ENCODE measurements at regions not wholly inside any gene's neighbourhood (a gene's known extent, or its start where the extent isn't known, plus 50 kb on each side); places are given as distances from the start of the nearest gene placed in this dataset.

DNA sequence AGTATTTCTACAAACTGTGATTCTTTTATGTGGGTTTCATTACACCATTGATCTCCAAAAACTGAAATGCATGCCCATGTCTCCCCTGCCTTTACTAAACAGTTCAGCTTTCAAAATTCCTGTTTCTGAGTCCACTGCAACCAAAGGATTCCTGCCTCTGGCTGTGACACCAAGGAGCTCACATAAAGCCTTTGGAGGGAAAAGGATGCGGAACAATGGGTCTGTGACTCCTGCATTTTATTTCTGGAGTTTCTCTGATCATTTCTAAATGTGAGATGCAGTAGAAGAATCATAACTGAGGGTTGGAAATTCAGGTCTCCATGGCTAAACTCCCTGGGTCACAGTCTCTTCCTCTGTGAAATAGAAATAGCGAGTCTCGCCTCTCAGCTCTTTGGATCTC, 149.5 kb downstream of the MEX3B start:
- Histone ChIP-seq H3K9me3 (ENCODE audit: control insufficient read depth, low read depth, low read length) (no peaks in the 10 kb centered on the region), H3K9ac (ENCODE audit: extremely low read depth, insufficient read length, low read length) (no peak overlapping the region), H3K56ac (ENCODE audit: insufficient read length, low read depth, low read length) (no peak overlapping the region), H2AFZ (ENCODE audit: low read length) (no peak overlapping the region), H3T11ph (ENCODE audit: low read length) (no peak overlapping the region), H3K18ac (ENCODE audit: insufficient read length, low read depth, low read length) (no peak overlapping the region), H3K14ac (ENCODE audit: insufficient read depth, low read length) (no peak overlapping the region), H4K5ac (ENCODE audit: insufficient read length, low read depth, low read length) (no peak overlapping the region), H3K27ac (ENCODE audit: insufficient read length, low read depth, low read length) (no peak overlapping the region), H2BK15ac (ENCODE audit: low read depth, low read length) (no peak overlapping the region), H3K4me2 (ENCODE audit: insufficient read depth, insufficient read length, low read length) (no peak overlapping the region), H2BK5ac (ENCODE audit: insufficient read length, low read length) (no peak overlapping the region), H3K79me1 (ENCODE audit: insufficient read depth, low read depth, low read length, poor library complexity, severe bottlenecking) (no peaks in the 10 kb centered on the region), H4K91ac (ENCODE audit: insufficient read length, low read depth, low read length) (no peak overlapping the region), H4K20me1 (ENCODE audit: control insufficient read depth, insufficient read depth, insufficient read length) (no peaks in the 10 kb centered on the region), H3K23me2 (ENCODE audit: insufficient read length, low read depth, low read length, poor library complexity, severe bottlenecking) (no peaks in the 10 kb centered on the region), H3K4ac (ENCODE audit: low read depth, low read length) (no peak overlapping the region), H4K8ac (replicated peaks; ENCODE audit: insufficient read length, low read depth, low read length) (no peak overlapping the region), H3K4me1 (ENCODE audit: insufficient read depth, low read length) (no peaks in the 10 kb centered on the region), H2BK12ac (ENCODE audit: insufficient read length, low read depth, low read length) (no peak overlapping the region), H2BK120ac (ENCODE audit: low read depth, low read length, poor library complexity, severe bottlenecking) (no peak overlapping the region), H2AK5ac (ENCODE audit: insufficient read length, low read length) (no peak overlapping the region), H3K79me2 (ENCODE audit: insufficient read depth, low read length) (no peaks in the 10 kb centered on the region), H3K23ac (ENCODE audit: insufficient read length, low read depth, low read length) (no peak overlapping the region), H3K27me3 (ENCODE audit: insufficient read depth, low read length) (no peaks in the 10 kb centered on the region), H2BK20ac (ENCODE audit: low read depth, low read length, poor library complexity, severe bottlenecking) (no peak overlapping the region)
- no peak for DNase-seq
- Mint-ChIP-seq H3K27ac (no peak overlapping the region), H3K36me3 (ENCODE audit: insufficient read depth in 1 of 3, low read depth in 3 of 3) (no peaks in the 10 kb centered on the region; a peak in 1 of 7 replicates), H3K9me3 (no peaks in the 10 kb centered on the region), H3K4me3 (no peak overlapping the region), H3K27me3 (ENCODE audit: low read depth) (no peaks in the 10 kb centered on the region), H3K4me1 (peaks cover 3% of the 10 kb centered on the region in 2 experiments; a peak in 3 of 4 replicates)
- TF ChIP-seq, protein P1, sequence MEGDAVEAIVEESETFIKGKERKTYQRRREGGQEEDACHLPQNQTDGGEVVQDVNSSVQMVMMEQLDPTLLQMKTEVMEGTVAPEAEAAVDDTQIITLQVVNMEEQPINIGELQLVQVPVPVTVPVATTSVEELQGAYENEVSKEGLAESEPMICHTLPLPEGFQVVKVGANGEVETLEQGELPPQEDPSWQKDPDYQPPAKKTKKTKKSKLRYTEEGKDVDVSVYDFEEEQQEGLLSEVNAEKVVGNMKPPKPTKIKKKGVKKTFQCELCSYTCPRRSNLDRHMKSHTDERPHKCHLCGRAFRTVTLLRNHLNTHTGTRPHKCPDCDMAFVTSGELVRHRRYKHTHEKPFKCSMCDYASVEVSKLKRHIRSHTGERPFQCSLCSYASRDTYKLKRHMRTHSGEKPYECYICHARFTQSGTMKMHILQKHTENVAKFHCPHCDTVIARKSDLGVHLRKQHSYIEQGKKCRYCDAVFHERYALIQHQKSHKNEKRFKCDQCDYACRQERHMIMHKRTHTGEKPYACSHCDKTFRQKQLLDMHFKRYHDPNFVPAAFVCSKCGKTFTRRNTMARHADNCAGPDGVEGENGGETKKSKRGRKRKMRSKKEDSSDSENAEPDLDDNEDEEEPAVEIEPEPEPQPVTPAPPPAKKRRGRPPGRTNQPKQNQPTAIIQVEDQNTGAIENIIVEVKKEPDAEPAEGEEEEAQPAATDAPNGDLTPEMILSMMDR (conservative IDR thresholded peaks at IDR 0.05) = no peak
- no CpG with 5 or more reads among the region's 3 CpGs for WGBS (ENCODE audit: extremely low coverage, insufficient read length, low lambda C conversion rate)

Data from H9 (cell line).